GM23338 (cell line): ENCODE measurements at regions not wholly inside any gene's neighbourhood (a gene's known extent, or its start where the extent isn't known, plus 50 kb on each side); places are given as distances from the start of the nearest gene placed in this dataset.

ENCODE experiments used
- ATAC-seq: fragments of 200-7000 bp; cut with Tn5 transposase; 3 replicates; pipeline ENCODE4 v1.9.1; 2020
- DNase-seq: peaks from one replicate; pipeline ENCODE4 v3.0.0-alpha.2; 2015; ENCODE audit warnings: low spot score
- H2AFZ ChIP-seq: fragments of 200-600 bp; sonication (generic); 2 replicates; pipeline ENCODE4 v1.8.0; 2016; ENCODE audit warnings: antibody characterized with exemption, mild to moderate bottlenecking, moderate library complexity
- H3F3A ChIP-seq: fragments of 200-600 bp; sonication (generic); replicated peaks from 2 replicates; pipeline ENCODE4 v1.8.0; 2017; ENCODE audit warnings: antibody characterized with exemption, mixed run types, low read depth
- H3K27ac ChIP-seq: fragments of 200-600 bp; sonication (generic); 2 replicates; pipeline ENCODE4 v1.6.1; 2016; ENCODE audit warnings: low read depth
- H3K27me3 ChIP-seq: fragments of 200-600 bp; sonication (generic); 2 replicates; pipeline ENCODE4 v1.8.0; 2016; ENCODE audit warnings: mild to moderate bottlenecking, mixed run types, moderate library complexity; ENCODE audit not compliant: insufficient read depth
- H3K36me3 ChIP-seq: fragments of 200-600 bp; sonication (generic); 2 replicates; pipeline ENCODE4 v1.8.0; 2016; ENCODE audit warnings: mild to moderate bottlenecking; ENCODE audit not compliant: insufficient read depth
- H3K4me1 ChIP-seq: fragments of 200-600 bp; sonication (generic); 2 replicates; pipeline ENCODE4 v1.8.0; 2016; ENCODE audit warnings: mild to moderate bottlenecking, moderate library complexity; ENCODE audit not compliant: insufficient read depth
- H3K4me2 ChIP-seq: fragments of 200-600 bp; sonication (generic); 2 replicates; pipeline ENCODE4 v1.7.1; 2017; ENCODE audit warnings: mixed run types
- H3K4me3 ChIP-seq: fragments of 200-600 bp; sonication (generic); 2 replicates; pipeline ENCODE4 v1.6.1; 2016; ENCODE audit warnings: mixed run types
- H3K79me2 ChIP-seq: fragments of 200-600 bp; sonication (generic); replicated peaks from 2 replicates; pipeline ENCODE4 v1.8.0; 2017; ENCODE audit warnings: mild to moderate bottlenecking; ENCODE audit not compliant: insufficient read depth
- H3K9me2 ChIP-seq: fragments of 200-600 bp; sonication (generic); 2 replicates; pipeline ENCODE4 v1.8.0; 2017; ENCODE audit not compliant: insufficient read depth
- H4K20me1 ChIP-seq: fragments of 200-600 bp; sonication (generic); replicated peaks from 2 replicates; pipeline ENCODE4 v1.8.0; 2017; ENCODE audit warnings: mild to moderate bottlenecking; ENCODE audit not compliant: insufficient read depth
- H3K27ac Mint-ChIP-seq: 2 replicates; pipeline ENCODE4 v1.8.0; 2020; ENCODE audit warnings: inconsistent platforms, mild to moderate bottlenecking, moderate library complexity, mixed read lengths
- H3K27me3 Mint-ChIP-seq: 3 replicates; pipeline ENCODE4 v1.8.0; 2022; ENCODE audit warnings: low read depth, mild to moderate bottlenecking, moderate library complexity, mixed read lengths, inconsistent platforms; ENCODE audit not compliant: insufficient read depth, poor library complexity
- H3K36me3 Mint-ChIP-seq: 3 replicates; pipeline ENCODE4 v1.8.0; 2021; ENCODE audit warnings: low read depth, mild to moderate bottlenecking, inconsistent platforms, moderate library complexity, mixed read lengths
- H3K4me1 Mint-ChIP-seq: 3 replicates; pipeline ENCODE4 v1.8.0; 2020; ENCODE audit warnings: mild to moderate bottlenecking, inconsistent platforms, mixed read lengths
- H3K4me3 Mint-ChIP-seq: 3 replicates; pipeline ENCODE4 v1.8.0; 2021; ENCODE audit warnings: moderate library complexity, mild to moderate bottlenecking, inconsistent platforms, mixed read lengths
- H3K9me3 Mint-ChIP-seq: 3 replicates; pipeline ENCODE4 v1.8.0; 2020; ENCODE audit warnings: moderate library complexity, mild to moderate bottlenecking, inconsistent platforms, mixed read lengths
- CREB1 ChIP-seq: fragments of 250-450 bp; sonication (Bioruptor Pico); IDR thresholded peaks from 2 replicates; pipeline ENCODE4 v1.5.0; 2020; ENCODE audit warnings: low read depth, mild to moderate bottlenecking, moderate library complexity
- CTCF ChIP-seq, 2 experiments: fragments of 200-600 bp in 1 of 2; sonication (generic) in 1 of 2; conservative IDR thresholded peaks; 2 replicates each; pipeline versions ENCODE4 v1.5.1 to v1.6.1; 2016 to 2017; ENCODE audit warnings: antibody characterized with exemption in 2 of 2, low read depth in 2 of 2, mild to moderate bottlenecking in 2 of 2, moderate library complexity in 1 of 2
- ETS1 ChIP-seq: IDR thresholded peaks from 2 replicates; pipeline ENCODE4 v1.6.1; 2016; ENCODE audit warnings: antibody characterized with exemption
- EZH2 ChIP-seq: fragments of 200-600 bp; sonication (generic); IDR thresholded peaks from one replicate; pipeline ENCODE4 v1.8.0; 2017; ENCODE audit warnings: antibody characterized with exemption, mild to moderate bottlenecking, low read depth; ENCODE audit not compliant: unreplicated experiment
- EZH2phosphoT487 ChIP-seq: fragments of 200-600 bp; sonication (generic); IDR thresholded peaks from one replicate; pipeline ENCODE4 v1.8.1; 2018; ENCODE audit warnings: antibody characterized with exemption; ENCODE audit not compliant: unreplicated experiment
- JUNB ChIP-seq: IDR thresholded peaks from one replicate; pipeline ENCODE4 v1.6.1; 2016; ENCODE audit warnings: antibody characterized with exemption; ENCODE audit not compliant: unreplicated experiment
- NANOG ChIP-seq: IDR thresholded peaks from 2 replicates; pipeline ENCODE4 v1.6.1; 2016; ENCODE audit warnings: antibody characterized with exemption, borderline replicate concordance
- POLR2AphosphoS5 ChIP-seq: IDR thresholded peaks from 2 replicates; pipeline ENCODE4 v1.6.1; 2016; ENCODE audit warnings: antibody characterized with exemption, low read depth
- REST ChIP-seq: IDR thresholded peaks from one replicate; pipeline ENCODE4 v1.6.1; 2018; ENCODE audit warnings: antibody characterized with exemption; ENCODE audit not compliant: unreplicated experiment
- STAT1 ChIP-seq: IDR thresholded peaks from one replicate; pipeline ENCODE4 v1.6.1; 2016; ENCODE audit warnings: antibody characterized with exemption; ENCODE audit not compliant: unreplicated experiment
- ZNF114 ChIP-seq: fragments of 250-450 bp; sonication (Bioruptor Pico); IDR thresholded peaks from 2 replicates; pipeline ENCODE4 v1.5.0; 2020; ENCODE audit warnings: mild to moderate bottlenecking, moderate library complexity
- ZNF331 ChIP-seq: fragments of 250-450 bp; sonication (Bioruptor Pico); IDR thresholded peaks from 2 replicates; pipeline ENCODE4 v1.5.0; 2020; ENCODE audit warnings: low read depth, mild to moderate bottlenecking, moderate library complexity
- ZNF462 ChIP-seq: fragments of 250-450 bp; sonication (Bioruptor Pico); IDR thresholded peaks from 2 replicates; pipeline ENCODE4 v1.5.0; 2020; ENCODE audit warnings: mild to moderate bottlenecking, moderate library complexity

- Histone ChIP-seq H3K27ac (no peak overlapping the region), H3K9me2 (no peaks in the 10 kb centered on the region), H3K36me3 (no peaks in the 10 kb centered on the region), H3K79me2 (no peaks in the 10 kb centered on the region), H3K4me2 (no peak overlapping the region), H3K4me3 (no peak overlapping the region), H4K20me1 (no peaks in the 10 kb centered on the region), H3K4me1 (peaks cover 25% of the 10 kb centered on the region), H3F3A (0 out of 2 replicates have a peak, but pooled peaks cover 2% of the 10 kb centered on the region), H3K27me3 (no peaks in the 10 kb centered on the region), H2AFZ (no peak overlapping the region)
- no peak for ATAC-seq
- TF ChIP-seq EZH2phosphoT487 (no peak), CTCF (conservative IDR thresholded peaks at IDR 0.05; ENCODE audit: low read depth in 2 of 2) (no peak), STAT1 (no peak), ETS1 (no peak), POLR2AphosphoS5 (no peak), CREB1 (CRISPR knock-in tag) (no peak), EZH2 (no peak), JUNB (no peak), REST (no peak), ZNF462 (no peak), NANOG (no peak), ZNF114 (CRISPR knock-in tag) (no peak), ZNF331 (CRISPR knock-in tag) (no peak)
- 0 out of 3 replicates have a peak, but pooled peaks cover 2% of the 10 kb centered on the region for H3K9me3 Mint-ChIP-seq
- no peak overlapping the region for H3K4me3 Mint-ChIP-seq
- DNase-seq: no peak
- peaks cover 27% of the 10 kb centered on the region for H3K4me1 Mint-ChIP-seq
- H3K27ac Mint-ChIP-seq: no peak overlapping the region
- H3K27me3 Mint-ChIP-seq: peaks cover 15% of the 10 kb centered on the region
- H3K36me3 Mint-ChIP-seq: no peaks in the 10 kb centered on the region
Measured at GRCh38 chr1:8242498-8242897, 75.4 kb upstream of the SLC45A1 start.
